ENCODE measurements at regions not wholly inside any gene's neighbourhood (a gene's known extent, or its start where the extent isn't known, plus 50 kb on each side); places are given as distances from the start of the nearest gene placed in this dataset.
"Not testable (repeated sequence)": the region's sequence is repeated elsewhere in the genome, so short reads cannot be mapped to it uniquely, and the experiment has no call there.

GRCh38 chr3:3664935-3665334 lies 134.3 kb upstream of the LRRN1 start:
- Mint-ChIP-seq H3K4me1 (ENCODE audit: low read depth) (peaks cover 3% of the 10 kb centered on the region), H3K27ac (no peak overlapping the region), H3K36me3 (ENCODE audit: low read depth) (no peaks in the 10 kb centered on the region), H3K9me3 (peaks cover 2% of the 10 kb centered on the region), H3K27me3 (peaks cover 12% of the 10 kb centered on the region), H3K4me3 (no peak overlapping the region)
- DNase-seq, result no peak

GRCh38 chr3:3662610-3663009 lies 136.6 kb upstream of the LRRN1 start:
- DNase-seq, result no peak
- no peak overlapping the region for H3K4me3 Mint-ChIP-seq
- peaks cover 12% of the 10 kb centered on the region for H3K27me3 Mint-ChIP-seq
- no peak overlapping the region for H3K27ac Mint-ChIP-seq
- H3K9me3 Mint-ChIP-seq, result no peaks in the 10 kb centered on the region
- no peaks in the 10 kb centered on the region for H3K36me3 Mint-ChIP-seq (ENCODE audit: low read depth)
- H3K4me1 Mint-ChIP-seq (ENCODE audit: low read depth), result peaks cover 3% of the 10 kb centered on the region

GRCh38 chr3:3654916-3655315 lies 144.3 kb upstream of the LRRN1 start:
- no peaks in the 10 kb centered on the region for H3K27me3 Mint-ChIP-seq
- H3K9me3 Mint-ChIP-seq, result no peaks in the 10 kb centered on the region
- no peaks in the 10 kb centered on the region for H3K4me1 Mint-ChIP-seq (ENCODE audit: low read depth)
- no peak overlapping the region for H3K27ac Mint-ChIP-seq
- DNase-seq, result no peak
- no peak overlapping the region for H3K4me3 Mint-ChIP-seq
- no peaks in the 10 kb centered on the region for H3K36me3 Mint-ChIP-seq (ENCODE audit: low read depth)

GRCh38 chr3:3648988-3649679 lies 150.1 kb upstream of the LRRN1 start:
- Mint-ChIP-seq H3K27me3 (no peaks in the 10 kb centered on the region), H3K4me3 (no peak overlapping the region), H3K9me3 (no peaks in the 10 kb centered on the region), H3K4me1 (ENCODE audit: low read depth) (no peaks in the 10 kb centered on the region), H3K27ac (no peak overlapping the region), H3K36me3 (ENCODE audit: low read depth) (no peaks in the 10 kb centered on the region)
- DNase-seq, result no peak

GRCh38 chr3:3646934-3647333 lies 152.3 kb upstream of the LRRN1 start:
- no peak overlapping the region for H3K27ac Mint-ChIP-seq
- H3K4me3 Mint-ChIP-seq, result no peak overlapping the region
- H3K27me3 Mint-ChIP-seq, result no peaks in the 10 kb centered on the region
- no peaks in the 10 kb centered on the region for H3K4me1 Mint-ChIP-seq (ENCODE audit: low read depth)
- DNase-seq, result no peak
- H3K36me3 Mint-ChIP-seq (ENCODE audit: low read depth), result no peaks in the 10 kb centered on the region
- no peaks in the 10 kb centered on the region for H3K9me3 Mint-ChIP-seq

- not testable (repeated sequence) for H3K4me3 Mint-ChIP-seq; H3K9me3 Mint-ChIP-seq; H3K4me1 Mint-ChIP-seq (ENCODE audit: low read depth); H3K27me3 Mint-ChIP-seq; H3K36me3 Mint-ChIP-seq (ENCODE audit: low read depth); DNase-seq; H3K27ac Mint-ChIP-seq
These were observed 153.0 kb upstream of the LRRN1 start for GRCh38 chr3:3646103-3646844.

- no peaks in the 10 kb centered on the region for H3K9me3 Mint-ChIP-seq
- H3K4me3 Mint-ChIP-seq, result no peak overlapping the region
- H3K27ac Mint-ChIP-seq, result no peak overlapping the region
- DNase-seq, result no peak
- H3K27me3 Mint-ChIP-seq, result no peaks in the 10 kb centered on the region
- H3K36me3 Mint-ChIP-seq (ENCODE audit: low read depth), result no peaks in the 10 kb centered on the region
- H3K4me1 Mint-ChIP-seq (ENCODE audit: low read depth), result no peaks in the 10 kb centered on the region
These were observed 157.3 kb upstream of the LRRN1 start for GRCh38 chr3:3641877-3642455.

- DNase-seq, result no peak
- H3K36me3 Mint-ChIP-seq (ENCODE audit: low read depth), result no peaks in the 10 kb centered on the region
- H3K27me3 Mint-ChIP-seq, result no peaks in the 10 kb centered on the region
- no peaks in the 10 kb centered on the region for H3K9me3 Mint-ChIP-seq
- H3K4me3 Mint-ChIP-seq, result no peak overlapping the region
- no peaks in the 10 kb centered on the region for H3K4me1 Mint-ChIP-seq (ENCODE audit: low read depth)
- H3K27ac Mint-ChIP-seq, result no peak overlapping the region
These were observed 160.2 kb upstream of the LRRN1 start for GRCh38 chr3:3639078-3639477.

GRCh38 chr3:3636815-3637214 lies 162.4 kb upstream of the LRRN1 start:
- no peaks in the 10 kb centered on the region for H3K36me3 Mint-ChIP-seq (ENCODE audit: low read depth)
- no peak overlapping the region for H3K27ac Mint-ChIP-seq
- no peaks in the 10 kb centered on the region for H3K27me3 Mint-ChIP-seq
- H3K9me3 Mint-ChIP-seq, result no peaks in the 10 kb centered on the region
- no peaks in the 10 kb centered on the region for H3K4me1 Mint-ChIP-seq (ENCODE audit: low read depth)
- no peak for DNase-seq
- H3K4me3 Mint-ChIP-seq, result no peak overlapping the region

GRCh38 chr3:3635109-3635508 lies 164.1 kb upstream of the LRRN1 start:
- no peaks in the 10 kb centered on the region for H3K27me3 Mint-ChIP-seq
- H3K9me3 Mint-ChIP-seq, result no peaks in the 10 kb centered on the region
- DNase-seq, result no peak
- no peaks in the 10 kb centered on the region for H3K36me3 Mint-ChIP-seq (ENCODE audit: low read depth)
- H3K27ac Mint-ChIP-seq, result no peak overlapping the region
- H3K4me3 Mint-ChIP-seq, result no peak overlapping the region
- no peaks in the 10 kb centered on the region for H3K4me1 Mint-ChIP-seq (ENCODE audit: low read depth)

GRCh38 chr3:3634326-3634725 lies 164.9 kb upstream of the LRRN1 start:
- Mint-ChIP-seq H3K36me3 (ENCODE audit: low read depth) (no peaks in the 10 kb centered on the region), H3K9me3 (no peaks in the 10 kb centered on the region), H3K4me3 (no peak overlapping the region), H3K4me1 (ENCODE audit: low read depth) (no peaks in the 10 kb centered on the region), H3K27ac (no peak overlapping the region), H3K27me3 (no peaks in the 10 kb centered on the region)
- no peak for DNase-seq

- no peaks in the 10 kb centered on the region for H3K4me1 Mint-ChIP-seq (ENCODE audit: low read depth)
- H3K4me3 Mint-ChIP-seq, result no peak overlapping the region
- no peaks in the 10 kb centered on the region for H3K27me3 Mint-ChIP-seq
- no peak overlapping the region for H3K27ac Mint-ChIP-seq
- H3K9me3 Mint-ChIP-seq, result no peaks in the 10 kb centered on the region
- no peaks in the 10 kb centered on the region for H3K36me3 Mint-ChIP-seq (ENCODE audit: low read depth)
- DNase-seq, result no peak
These were observed 165.5 kb upstream of the LRRN1 start for GRCh38 chr3:3633761-3634160.

GRCh38 chr3:3632449-3632848 lies 166.8 kb upstream of the LRRN1 start:
- no peaks in the 10 kb centered on the region for H3K27me3 Mint-ChIP-seq
- H3K4me3 Mint-ChIP-seq, result no peak overlapping the region
- DNase-seq, result no peak
- H3K27ac Mint-ChIP-seq, result no peak overlapping the region
- H3K4me1 Mint-ChIP-seq (ENCODE audit: low read depth), result no peaks in the 10 kb centered on the region
- no peaks in the 10 kb centered on the region for H3K9me3 Mint-ChIP-seq
- no peaks in the 10 kb centered on the region for H3K36me3 Mint-ChIP-seq (ENCODE audit: low read depth)

- Mint-ChIP-seq H3K27me3 (no peaks in the 10 kb centered on the region), H3K27ac (no peak overlapping the region), H3K36me3 (ENCODE audit: low read depth) (no peaks in the 10 kb centered on the region), H3K4me3 (no peak overlapping the region), H3K4me1 (ENCODE audit: low read depth) (no peaks in the 10 kb centered on the region), H3K9me3 (no peaks in the 10 kb centered on the region)
- no peak for DNase-seq
These were observed 168.1 kb upstream of the LRRN1 start for GRCh38 chr3:3631114-3631513.

- H3K9me3 Mint-ChIP-seq, result no peaks in the 10 kb centered on the region
- H3K4me3 Mint-ChIP-seq, result no peak overlapping the region
- H3K36me3 Mint-ChIP-seq (ENCODE audit: low read depth), result no peaks in the 10 kb centered on the region
- no peak for DNase-seq
- H3K4me1 Mint-ChIP-seq (ENCODE audit: low read depth), result no peaks in the 10 kb centered on the region
- no peaks in the 10 kb centered on the region for H3K27me3 Mint-ChIP-seq
- no peak overlapping the region for H3K27ac Mint-ChIP-seq
These were observed 169.3 kb upstream of the LRRN1 start for GRCh38 chr3:3629911-3630310.
